CD4-positive, alpha-beta T cell treated with Interleukin-2 at 100 ng/mL for 4 hours (primary cell): ENCODE measurements at regions not wholly inside any gene's neighbourhood (a gene's known extent, or its start where the extent isn't known, plus 50 kb on each side); places are given as distances from the start of the nearest gene placed in this dataset.

Experiments used
- DNase-seq: peaks from one replicate; pipeline ENCODE4 v3.0.0-alpha.2; 2020; ENCODE audit warnings: low spot score

DNA sequence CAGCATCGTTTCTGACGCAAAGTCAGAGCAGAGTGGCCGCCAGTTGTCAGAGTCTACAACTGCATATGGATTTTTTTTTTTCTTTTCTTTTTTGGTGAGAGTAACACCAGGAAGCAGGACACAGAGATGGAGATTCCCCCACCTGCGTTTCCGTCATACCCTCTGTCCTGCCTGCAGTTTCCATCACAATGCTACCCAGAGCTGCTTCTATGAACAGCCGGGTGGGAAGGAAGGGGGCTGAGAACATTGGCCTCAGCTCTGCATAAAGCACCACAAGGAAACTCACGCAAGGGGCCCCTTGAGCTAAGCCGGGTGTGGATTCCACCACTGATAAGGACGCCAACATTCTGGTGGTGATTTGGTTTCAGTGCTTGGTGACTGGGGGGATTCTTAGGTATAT lies 183.5 kb upstream of the AFDN start:
- no peak for DNase-seq

DNA sequence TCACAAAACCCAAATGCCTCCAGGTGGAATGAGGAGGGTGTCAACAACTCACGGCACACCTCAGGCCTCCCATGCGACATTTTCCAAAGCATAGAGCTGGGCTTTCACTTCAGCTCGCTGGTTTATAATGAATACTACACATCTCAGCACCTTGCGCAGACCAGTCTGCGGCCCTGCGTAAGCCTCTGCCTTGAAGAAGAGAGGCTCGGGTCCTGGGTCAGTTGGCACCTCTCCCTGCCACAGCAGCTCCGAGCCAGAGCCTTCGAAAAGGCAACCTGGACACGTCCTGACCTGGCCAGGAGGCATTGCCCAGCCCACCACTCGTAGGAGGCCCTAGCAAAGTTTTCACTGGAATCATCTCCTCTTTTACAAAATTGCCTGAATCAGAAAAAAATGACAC lies 183.0 kb upstream of the AFDN start:
- no peak for DNase-seq

DNA sequence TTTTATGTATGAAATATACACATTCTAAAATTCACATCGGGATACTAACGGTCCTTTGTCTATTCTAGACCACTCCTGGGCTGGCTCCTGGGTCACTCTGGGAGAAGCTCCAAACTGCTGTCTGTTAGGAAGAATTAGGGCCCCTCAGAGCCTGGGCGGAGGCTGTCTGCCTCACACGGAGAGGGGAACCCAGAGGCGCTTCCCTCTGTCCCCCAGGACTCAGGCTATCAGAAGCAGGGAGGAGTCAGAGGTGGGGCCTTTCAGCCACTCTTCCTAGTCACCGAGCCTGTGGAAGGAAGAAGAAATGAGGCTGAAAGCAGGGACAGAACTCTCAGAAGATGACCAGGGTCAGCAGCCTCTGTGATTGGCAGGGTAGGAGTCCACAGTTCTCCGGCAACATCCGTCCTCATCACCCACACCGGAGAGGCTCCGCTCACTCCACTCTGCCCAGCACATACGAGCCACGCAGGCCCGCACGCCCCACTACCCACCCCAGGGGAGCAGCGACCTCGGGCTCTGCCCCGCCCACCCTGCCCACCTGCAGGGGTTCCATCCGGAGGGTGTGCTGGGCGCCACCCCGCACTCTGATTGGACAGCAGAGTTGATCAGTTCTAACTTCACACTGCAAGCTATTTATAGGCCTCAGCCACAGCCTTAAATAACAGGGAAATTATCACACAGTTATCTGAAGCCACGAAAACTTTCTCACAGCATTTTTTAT lies 182.1 kb upstream of the AFDN start:
- DNase-seq = no peak

DNA sequence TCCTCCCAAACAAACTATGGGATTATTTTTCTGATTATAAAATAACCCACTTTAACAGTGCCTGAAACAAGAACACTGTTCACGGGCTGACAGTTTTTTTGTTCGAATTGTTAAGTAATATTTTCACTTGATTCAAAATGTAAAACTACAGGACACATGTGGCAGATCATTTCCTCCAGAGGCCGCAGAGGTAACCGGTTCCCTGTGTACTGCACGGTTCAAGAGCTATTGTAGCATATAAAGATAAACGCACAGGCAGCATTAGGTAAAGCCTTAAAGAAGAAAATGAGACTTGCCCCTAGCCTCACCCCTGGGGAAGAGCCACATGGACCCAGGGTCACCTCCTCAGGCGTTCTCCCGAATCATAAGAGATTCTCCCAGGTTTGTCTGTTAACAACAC lies 181.3 kb upstream of the AFDN start:
- DNase-seq = no peak

DNA sequence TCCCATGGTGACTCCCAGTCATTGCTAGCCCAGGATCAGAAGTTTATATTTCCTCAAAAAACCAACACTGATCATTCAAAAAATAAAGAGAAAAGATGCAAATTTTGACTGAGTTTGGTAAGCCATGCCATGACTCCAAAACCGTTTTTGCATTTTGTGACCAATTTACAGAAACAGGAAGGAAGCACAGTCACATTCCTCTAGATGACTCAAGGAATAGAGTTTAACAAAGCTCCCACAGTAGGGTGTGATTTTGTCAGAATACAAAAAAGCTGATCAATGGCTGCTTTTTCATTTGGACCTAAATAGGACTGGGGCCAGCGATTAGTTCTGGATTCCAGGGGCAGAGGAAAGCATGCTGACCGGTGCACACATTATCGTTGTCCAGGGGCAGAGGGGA lies 179.4 kb upstream of the AFDN start:
- DNase-seq = no peak

DNA sequence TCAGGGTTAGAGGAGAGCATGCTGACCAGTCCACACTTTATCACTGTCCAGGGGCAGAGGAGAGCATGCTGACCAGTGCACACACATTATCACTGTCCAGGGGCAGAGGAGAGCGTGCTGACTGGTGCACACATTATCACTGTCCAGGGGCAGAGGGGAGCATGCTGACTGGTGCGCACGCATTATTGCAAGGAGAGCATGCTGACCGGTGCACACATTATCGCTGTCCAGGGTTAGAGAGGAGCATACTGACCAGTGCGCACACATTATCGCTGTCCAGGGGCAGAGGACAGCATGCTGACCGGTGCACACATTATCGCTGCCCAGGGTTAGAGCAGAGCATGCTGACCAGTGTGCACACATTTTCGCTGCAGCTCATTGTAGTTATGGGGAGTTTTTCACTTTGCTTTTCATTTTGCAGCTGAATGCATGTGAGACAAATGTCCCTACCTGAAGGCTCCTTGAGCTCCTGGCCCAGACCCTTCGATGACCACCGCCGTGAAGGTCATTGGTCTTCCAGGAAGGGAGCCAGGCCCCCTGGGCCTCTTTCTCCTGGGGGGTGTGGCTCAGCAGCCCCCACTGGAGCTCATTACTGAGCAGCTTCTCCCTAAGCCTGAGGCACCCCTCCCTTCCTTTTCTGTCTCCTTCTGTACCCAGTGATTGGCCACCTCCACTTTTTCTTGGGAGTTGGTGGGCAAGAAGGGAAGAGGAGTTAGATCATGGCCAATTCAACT lies 178.8 kb upstream of the AFDN start:
- DNase-seq = no peak

DNA sequence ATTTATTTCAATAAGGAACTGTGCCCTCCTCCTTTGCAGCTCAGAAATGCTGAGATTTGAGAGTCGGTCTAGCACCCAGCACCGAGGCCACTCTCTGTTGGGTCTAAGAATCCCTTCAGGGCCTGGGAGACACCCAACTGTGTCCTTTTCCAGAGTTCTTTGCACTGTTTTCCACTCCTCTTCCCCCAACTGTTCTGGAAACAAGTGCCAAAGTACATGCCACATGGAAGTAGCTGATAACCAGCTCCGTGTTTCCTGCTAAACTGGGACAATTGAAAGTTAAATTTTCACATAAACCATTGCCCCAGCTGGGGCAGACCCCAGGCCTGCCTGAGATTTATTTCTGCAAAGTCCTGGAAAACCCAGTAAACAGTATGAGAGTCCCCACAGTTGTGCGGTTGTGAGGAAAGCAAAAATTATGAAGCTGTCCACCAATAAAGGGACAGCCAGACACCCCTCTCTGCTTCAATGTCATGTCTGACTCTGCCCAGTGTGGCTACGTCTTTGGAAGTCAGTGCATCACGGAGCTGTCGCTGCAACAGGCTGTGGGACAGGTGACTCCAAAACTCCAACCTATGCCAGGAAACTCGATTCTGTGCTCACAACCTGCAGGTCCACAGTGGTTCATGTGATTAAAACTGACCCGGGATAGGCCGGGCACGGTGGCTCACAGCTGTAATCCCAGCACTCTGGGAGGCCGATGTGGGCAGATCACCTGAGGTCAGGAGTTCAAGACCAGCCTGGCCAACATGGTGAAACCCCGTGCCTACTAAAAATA lies 178.0 kb upstream of the AFDN start:
- no peak for DNase-seq

DNA sequence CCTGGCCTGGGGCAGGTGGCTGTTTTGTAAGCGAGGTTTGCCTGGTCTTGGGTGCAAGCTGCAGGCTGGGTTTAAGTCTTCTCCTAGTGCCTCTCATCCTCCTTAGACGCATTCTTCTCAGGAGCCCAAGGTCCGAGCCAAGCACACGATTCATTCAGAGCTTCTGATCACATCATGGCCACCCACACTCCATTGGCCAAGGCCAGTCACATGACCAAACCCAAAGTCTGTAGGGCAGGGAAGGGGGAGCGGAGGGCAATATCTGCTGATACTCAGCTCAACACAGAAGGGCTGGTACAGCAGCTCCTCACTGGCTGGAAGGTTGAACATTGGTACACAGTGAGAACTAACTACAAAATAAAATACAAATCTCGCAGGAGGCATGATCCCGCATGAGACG lies 177.2 kb upstream of the AFDN start:
- DNase-seq = no peak

DNA sequence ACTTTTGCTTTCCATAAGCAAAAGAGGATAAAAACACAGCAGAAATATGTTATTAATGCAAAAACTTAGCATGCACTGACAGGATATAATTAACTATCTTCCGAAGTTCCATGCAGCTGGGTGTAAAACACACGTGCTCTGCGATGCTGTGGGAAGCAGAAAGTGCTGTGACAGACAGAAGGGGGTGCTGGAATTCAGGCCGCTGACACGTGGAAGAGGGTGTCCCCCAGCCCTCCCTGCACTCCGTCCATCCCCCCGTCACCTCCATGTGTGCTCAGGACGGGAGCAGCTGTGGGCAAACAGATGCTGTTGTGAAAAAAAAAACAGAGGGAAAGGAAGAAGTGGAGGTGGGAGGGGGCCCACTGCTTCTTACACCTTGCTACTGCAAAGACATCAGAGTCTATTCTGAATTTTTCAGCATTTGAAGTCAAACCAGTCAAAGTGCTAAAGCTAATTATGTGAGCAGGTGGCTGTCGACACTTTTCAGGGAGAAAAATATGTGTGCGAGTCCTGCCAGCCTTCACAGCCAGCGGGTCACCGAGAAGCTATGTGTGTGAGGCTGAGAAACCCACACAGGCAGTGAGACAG lies 175.9 kb upstream of the AFDN start:
- no peak for DNase-seq

DNA sequence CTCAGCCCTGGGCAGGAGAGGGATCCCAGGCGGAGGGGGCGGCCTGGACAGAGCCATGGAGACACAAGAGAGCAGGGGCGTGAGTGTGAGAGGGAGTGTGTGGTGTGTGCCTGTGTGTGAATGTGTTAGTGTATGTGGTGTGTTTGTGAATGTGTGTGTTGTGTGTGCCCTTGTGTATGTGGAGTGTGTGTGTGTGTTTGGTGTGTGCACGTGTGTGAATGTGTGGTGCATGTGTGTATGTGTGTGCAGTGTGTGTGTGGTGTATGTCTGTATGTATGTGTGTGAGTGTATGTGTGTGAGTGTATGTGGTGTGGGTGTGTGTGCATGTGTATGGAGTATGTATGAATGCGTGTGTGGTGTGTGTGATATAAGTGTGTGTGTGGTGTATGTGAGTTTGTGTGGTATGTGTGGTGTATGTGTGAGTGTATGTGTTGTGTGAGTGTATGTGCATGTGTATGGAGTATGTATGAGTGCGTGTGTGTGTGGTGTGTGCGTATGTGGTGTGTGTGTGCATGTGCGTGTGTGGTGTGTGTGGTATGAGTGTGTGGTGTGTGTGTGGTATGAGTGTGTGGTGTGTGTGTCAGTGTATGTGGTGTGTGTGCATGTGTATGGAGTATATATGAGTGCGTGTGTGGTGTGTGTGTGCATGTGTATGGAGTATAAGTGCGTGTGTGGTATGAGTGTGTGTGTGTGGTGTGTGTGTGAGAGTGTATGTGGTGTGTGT lies 175.2 kb upstream of the AFDN start:
- DNase-seq = no peak

DNA sequence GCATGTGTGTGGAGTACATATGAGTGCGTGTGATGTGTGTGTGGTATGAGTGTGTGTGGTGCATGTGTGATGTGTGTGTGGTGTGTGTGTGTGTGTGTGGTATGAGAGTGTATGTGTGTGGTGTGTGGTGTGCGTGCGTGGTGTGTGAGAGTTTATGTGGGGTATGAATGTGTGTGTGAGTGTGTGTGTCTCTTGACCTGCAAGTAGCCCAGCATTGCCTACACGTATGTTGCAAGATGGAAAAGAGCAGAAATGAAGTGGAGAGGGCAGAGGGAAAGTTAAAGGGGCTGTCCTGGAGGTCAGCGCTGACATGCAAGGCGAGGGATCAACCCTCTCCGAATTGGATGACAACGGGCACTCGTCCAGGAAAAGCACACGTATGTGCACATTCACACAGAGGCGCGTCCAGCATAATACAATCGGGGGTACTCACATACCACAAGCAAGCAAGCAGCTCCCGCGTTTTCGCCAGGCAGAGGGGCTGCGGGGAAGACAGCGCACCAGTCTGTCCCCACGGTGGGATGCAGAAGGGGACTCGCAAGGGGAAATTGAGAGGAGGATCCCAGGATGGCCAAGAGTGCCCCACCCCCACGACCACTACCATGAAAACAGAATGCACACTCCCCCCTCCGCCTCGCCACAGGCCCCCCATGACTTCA lies 174.5 kb upstream of the AFDN start:
- no peak for DNase-seq

DNA sequence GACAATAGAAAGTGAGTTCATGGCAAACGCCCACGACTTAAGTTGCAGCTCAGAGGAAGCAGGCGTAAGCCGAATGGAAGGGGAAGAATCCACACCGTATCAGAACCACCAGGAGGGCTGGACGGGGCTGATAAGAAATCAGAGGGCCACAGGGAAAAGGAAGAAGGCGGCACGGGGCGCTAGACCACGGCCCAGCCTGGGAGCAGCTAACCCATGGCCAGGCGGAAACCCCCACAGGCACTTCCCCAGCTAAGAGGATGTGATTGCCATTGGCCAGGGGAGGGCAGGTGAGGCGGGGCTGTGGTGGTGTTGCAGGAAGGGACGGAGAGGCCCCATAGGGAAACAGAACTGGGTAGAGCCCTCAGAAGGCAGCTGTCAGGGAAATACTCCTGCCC lies 174.0 kb upstream of the AFDN start:
- DNase-seq = no peak

DNA sequence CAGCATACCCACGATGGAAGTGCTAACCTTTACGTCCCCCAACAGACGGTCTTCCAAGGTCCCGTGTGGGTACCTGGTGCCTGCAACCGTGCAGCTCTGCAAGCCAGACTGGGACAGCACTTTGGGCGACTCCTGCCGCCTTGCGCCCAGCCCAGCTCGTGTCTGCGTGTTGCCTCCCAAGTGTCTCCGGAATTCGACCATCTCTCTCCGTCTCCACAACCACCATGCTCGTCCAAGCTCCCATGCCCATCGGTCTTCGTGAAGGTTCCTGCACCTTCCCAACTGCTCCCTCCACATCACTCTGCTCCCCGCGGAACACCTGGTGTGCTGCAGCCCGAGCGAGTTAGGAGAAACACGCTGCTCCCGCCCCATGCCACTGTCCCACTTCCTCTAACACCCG lies 173.2 kb upstream of the AFDN start:
- DNase-seq = no peak

DNA sequence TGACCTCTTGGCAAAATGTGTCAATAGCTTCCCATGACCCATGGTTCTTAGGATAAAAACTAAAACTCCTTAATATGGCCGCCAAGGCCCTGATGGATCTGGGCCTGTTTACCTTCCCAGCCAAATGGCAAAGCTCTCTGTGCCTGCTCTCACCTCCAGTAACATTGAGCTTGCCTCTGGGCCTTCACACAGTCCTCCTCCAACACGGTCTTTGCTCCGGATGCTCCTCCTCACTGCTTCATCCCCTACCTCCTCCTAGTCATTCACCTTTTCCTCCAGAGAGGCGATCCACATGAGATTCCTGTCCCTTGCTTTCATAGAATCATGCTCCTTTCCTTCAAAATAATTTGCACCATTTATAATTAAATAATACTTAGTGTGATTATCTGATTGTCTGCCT lies 172.3 kb upstream of the AFDN start:
- no peak for DNase-seq

DNA sequence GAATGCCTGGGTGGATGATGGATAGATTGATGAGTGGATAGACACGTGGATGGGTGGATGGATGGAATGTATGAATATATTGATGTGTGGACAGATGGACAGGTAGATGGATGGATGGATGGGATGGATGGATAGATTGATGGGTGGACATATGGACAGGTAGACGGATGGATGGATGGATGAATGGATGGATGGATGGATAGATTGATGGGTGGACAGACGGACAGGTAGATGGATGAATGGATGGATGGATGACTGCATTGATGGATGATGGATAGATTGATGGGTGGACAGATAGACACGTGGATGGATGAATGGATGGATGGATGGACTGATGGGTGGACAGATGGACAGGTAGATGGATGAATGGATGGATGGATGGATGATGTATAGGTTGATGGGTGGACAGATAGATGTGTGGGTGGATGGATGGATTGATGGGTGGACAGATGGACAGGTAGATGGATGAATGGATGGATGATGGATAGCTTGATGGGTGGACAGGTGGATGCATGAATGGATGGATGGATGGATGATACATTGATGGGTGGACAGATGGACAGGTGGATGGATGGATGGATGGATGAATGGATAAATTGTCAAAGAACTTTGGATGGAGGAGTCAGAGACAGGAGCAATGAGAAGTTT lies 171.4 kb upstream of the AFDN start:
- no peak for DNase-seq

DNA sequence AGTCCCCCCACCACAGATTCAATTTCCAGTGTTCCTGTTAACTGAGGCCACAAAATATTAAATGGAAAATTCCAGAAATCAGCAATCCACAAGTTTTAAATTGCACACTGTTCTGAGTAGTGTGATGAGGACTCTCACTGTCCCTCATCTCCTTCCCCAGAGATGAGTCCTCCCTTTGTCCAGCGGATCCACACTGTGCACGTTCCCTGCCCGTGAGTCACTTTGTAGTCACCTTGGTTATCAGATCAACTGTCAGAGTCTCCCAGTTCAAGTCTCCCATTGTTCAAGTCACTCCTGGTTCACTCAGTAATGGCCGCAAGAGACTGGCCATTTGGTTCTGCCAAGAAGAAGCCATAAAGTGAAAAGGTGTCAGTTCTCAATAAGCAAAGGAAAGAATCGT lies 168.6 kb upstream of the AFDN start:
- DNase-seq = no peak

DNA sequence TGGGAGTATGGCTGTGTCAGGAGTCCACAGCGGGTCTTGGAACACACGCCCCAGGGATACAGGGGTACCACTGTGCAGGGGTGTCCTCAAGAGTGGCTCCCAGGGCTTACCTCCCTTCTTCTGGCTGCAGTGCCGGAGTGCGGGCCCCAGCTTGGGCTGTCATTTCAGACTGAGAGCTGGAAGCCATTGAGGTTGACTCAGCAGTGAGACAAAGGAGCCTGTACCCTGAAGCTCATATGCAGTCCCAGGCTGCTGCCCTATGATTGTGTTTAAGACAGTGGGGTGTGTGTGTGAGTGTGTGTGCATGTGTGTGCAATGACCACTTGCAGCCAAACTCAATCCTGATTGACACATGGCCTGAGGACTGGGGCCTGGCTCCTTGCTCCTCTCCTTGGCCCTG lies 167.7 kb upstream of the AFDN start:
- DNase-seq = no peak

DNA sequence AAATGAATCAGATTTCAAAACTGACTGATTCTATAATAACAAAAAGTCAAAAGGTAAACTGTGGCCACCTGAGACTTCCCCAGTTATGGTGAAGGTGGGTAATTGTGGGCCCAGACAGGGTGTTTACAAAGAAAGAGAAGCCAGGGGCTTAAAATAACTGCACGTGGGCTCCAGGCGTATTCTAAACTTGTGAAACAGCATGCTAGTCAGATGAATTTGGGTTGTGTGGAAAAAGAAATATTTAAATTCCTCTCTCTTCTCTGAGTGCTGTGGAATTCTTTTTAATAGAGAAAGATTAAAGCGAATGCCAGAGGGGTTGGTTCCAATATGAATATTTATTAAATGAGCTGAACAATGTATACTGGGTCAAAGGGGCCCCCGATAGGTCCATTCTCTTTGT lies 166.3 kb upstream of the AFDN start:
- no peak for DNase-seq

DNA sequence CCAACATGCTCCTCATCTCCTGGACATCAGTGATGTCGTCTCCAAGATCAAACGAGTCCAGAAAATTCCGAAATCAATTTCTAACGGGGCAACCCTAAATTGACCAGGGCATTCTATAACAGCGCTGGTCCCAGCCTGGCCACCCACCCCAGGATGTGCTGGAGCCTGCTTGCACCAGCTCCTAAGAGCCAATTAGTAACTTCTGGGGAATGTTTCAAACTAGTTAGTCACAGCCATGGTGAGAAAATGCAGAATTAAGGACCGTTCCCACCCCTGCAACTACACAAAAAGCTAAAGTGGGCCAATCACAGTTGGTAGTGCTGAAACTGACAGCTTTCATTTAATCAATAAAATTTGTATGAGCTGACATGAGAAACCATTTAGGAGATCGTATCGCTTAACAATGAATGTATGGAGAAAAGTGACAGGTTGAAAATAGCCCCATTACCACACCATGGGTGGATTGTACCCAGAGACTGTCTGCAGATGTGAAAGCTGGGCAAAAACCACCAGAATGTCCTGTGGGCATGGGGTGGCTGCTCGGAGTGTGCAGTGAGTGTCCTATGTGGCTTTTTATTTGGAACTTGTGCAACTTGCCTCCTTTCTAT lies 165.7 kb upstream of the AFDN start:
- DNase-seq = no peak

DNA sequence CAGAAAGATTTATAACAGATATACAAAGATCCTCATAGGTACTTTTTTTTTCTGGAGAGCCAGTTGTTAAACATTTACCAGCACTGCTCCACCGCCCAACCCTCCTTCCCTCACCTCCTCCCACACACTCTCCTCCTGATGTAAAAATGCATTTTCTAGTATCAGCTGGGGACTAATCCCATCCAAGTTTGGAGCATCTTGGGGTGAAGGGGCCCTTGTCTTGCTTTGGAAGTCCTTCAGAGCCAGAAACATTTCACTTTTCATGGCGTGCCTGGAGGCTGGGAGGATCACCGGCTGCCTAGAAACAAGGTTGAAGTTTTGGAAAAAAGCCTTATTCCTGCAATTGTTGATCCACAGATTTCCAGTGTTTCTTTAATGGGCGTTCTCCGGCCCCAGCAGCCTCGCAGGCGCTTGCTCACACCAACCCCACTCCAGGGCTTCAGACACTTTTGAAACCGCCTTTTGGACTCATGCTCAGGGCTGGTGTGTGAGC lies 165.1 kb upstream of the AFDN start:
- no peak for DNase-seq
